ENCODE measurements at regions not wholly inside any gene's neighbourhood (a gene's known extent, or its start where the extent isn't known, plus 50 kb on each side); places are given as distances from the start of the nearest gene placed in this dataset.

DNA sequence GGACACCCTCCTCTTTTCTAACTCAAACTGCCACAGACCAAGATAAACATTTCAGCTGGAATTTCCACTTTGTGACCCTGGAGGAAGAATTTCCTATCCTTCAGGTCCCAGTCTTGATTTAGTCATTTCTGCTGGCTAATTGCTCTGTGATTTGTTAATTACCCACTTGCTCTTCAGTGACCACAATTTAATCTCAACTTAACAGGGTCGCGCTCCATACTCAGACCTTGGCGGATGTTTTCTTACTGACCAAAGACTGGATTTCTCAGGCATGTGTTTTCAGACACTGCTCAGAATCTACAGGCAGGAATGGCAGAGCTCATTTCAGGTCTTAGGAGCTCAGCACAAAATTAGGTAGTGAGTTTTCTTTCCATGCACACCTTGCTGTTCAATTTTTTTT is 188.9 kb downstream of the ASMT start (continued):
- TF ChIP-seq CHD7 (IDR thresholded peaks at IDR 0.05; ENCODE audit: insufficient replicate concordance, low read length) (no peak), SIN3A (conservative IDR thresholded peaks at IDR 0.05 in 1 of 2, IDR thresholded peaks at IDR 0.05 in 1 of 2; ENCODE audit: low read depth in 1 of 2, low read length in 2 of 2) (no peak), SIX5 (IDR thresholded peaks at IDR 0.05; ENCODE audit: low read depth, low read length) (no peak), SP1 (IDR thresholded peaks at IDR 0.05; ENCODE audit: low read depth, low read length) (no peak), CEBPB (IDR thresholded peaks at IDR 0.05; ENCODE audit: low read depth, low read length) (no peak), TAF7 (optimal IDR thresholded peaks at IDR 0.05; ENCODE audit: borderline replicate concordance, low read depth, low read length) (no peak), KDM4A (IDR thresholded peaks at IDR 0.05; ENCODE audit: low read depth, low read length, severe bottlenecking) (no peak), TAF1 (IDR thresholded peaks at IDR 0.05; ENCODE audit: low read depth, low read length) (no peak), CHD1 (IDR thresholded peaks at IDR 0.05; ENCODE audit: low read depth, low read length) (no peak), CHD2 (IDR thresholded peaks at IDR 0.05; ENCODE audit: low read length) (no peak), NANOG (IDR thresholded peaks at IDR 0.05; ENCODE audit: insufficient read depth, low read depth, low read length, poor library complexity, severe bottlenecking) (no peak), TBP (IDR thresholded peaks at IDR 0.05; ENCODE audit: low read depth, low read length) (no peak), POLR2AphosphoS5 (IDR thresholded peaks at IDR 0.05; ENCODE audit: low read depth, low read length) (no peak), YY1 (IDR thresholded peaks at IDR 0.05; ENCODE audit: low read depth, low read length) (no peak)

Data from H1 (cell line).